Activated B cell treated with CpG ODN at 0.5 μM for 24 hours (primary cell): ENCODE measurements at regions not wholly inside any gene's neighbourhood (a gene's known extent, or its start where the extent isn't known, plus 50 kb on each side); places are given as distances from the start of the nearest gene placed in this dataset.
"Not testable (repeated sequence)": the region's sequence is repeated elsewhere in the genome, so short reads cannot be mapped to it uniquely, and the experiment has no call there.

ENCODE experiments used
- ATAC-seq: fragments of 200-7000 bp; cut with Tn5 transposase; one replicate; pipeline ENCODE4 v1.10.0; 2021; ENCODE audit warnings: low read depth, mild to moderate bottlenecking, moderate library complexity
- CTCF ChIA-PET: fragments of 350-600 bp; sonication (Branson Sonifier 250); formaldehyde crosslinking; loops from one replicate; lab custom pipeline; 2021; ENCODE audit warnings: antibody characterized with exemption; lab: Charles Lee
- POLR2A ChIA-PET: fragments of 350-600 bp; sonication (Branson Sonifier 250); formaldehyde crosslinking; loops from one replicate; lab custom pipeline; 2021; ENCODE audit warnings: antibody characterized with exemption; lab: Charles Lee
- DNase-seq: peaks from one replicate; pipeline ENCODE4 v3.0.0; 2022
- H3K27ac Mint-ChIP-seq: one replicate; pipeline ENCODE4 v1.8.0; 2020; ENCODE audit warnings: mixed read lengths
- H3K27me3 Mint-ChIP-seq: one replicate; pipeline ENCODE4 v1.8.0; 2021; ENCODE audit warnings: mixed read lengths
- H3K36me3 Mint-ChIP-seq: one replicate; pipeline ENCODE4 v1.8.0; 2021; ENCODE audit warnings: low read depth, mixed read lengths
- H3K4me1 Mint-ChIP-seq: one replicate; pipeline ENCODE4 v1.8.0; 2021; ENCODE audit warnings: mixed read lengths
- H3K4me3 Mint-ChIP-seq: one replicate; pipeline ENCODE4 v1.8.0; 2020; ENCODE audit warnings: mild to moderate bottlenecking, mixed read lengths
- H3K9me3 Mint-ChIP-seq: one replicate; pipeline ENCODE4 v1.8.0; 2020; ENCODE audit warnings: mixed read lengths
- intact Hi-C: fragments of 100-400 bp; cut with micrococcal nuclease; formaldehyde crosslinking; loops from one replicate; pipeline ENCODE4 v1.15.1; 2024
- TF ChIP-seq, protein P1 (sequence below): fragments of 200-600 bp; IDR thresholded peaks from one replicate; pipeline ENCODE4 v1.8.0; 2022; ENCODE audit warnings: antibody characterized with exemption, mild to moderate bottlenecking

GRCh38 chr10:10725196-10725595, 292.5 kb upstream of the CELF2 start:
- Mint-ChIP-seq H3K27ac (no peak overlapping the region), H3K4me1 (no peaks in the 10 kb centered on the region), H3K9me3 (no peaks in the 10 kb centered on the region), H3K27me3 (no peaks in the 10 kb centered on the region), H3K36me3 (no peaks in the 10 kb centered on the region), H3K4me3 (no peak overlapping the region)
- ATAC-seq, result no peak
- ChIA-PET POLR2A (no interaction called here), CTCF (no interaction called here)
- intact Hi-C loops, result no loop called here
- TF ChIP-seq, protein P1, sequence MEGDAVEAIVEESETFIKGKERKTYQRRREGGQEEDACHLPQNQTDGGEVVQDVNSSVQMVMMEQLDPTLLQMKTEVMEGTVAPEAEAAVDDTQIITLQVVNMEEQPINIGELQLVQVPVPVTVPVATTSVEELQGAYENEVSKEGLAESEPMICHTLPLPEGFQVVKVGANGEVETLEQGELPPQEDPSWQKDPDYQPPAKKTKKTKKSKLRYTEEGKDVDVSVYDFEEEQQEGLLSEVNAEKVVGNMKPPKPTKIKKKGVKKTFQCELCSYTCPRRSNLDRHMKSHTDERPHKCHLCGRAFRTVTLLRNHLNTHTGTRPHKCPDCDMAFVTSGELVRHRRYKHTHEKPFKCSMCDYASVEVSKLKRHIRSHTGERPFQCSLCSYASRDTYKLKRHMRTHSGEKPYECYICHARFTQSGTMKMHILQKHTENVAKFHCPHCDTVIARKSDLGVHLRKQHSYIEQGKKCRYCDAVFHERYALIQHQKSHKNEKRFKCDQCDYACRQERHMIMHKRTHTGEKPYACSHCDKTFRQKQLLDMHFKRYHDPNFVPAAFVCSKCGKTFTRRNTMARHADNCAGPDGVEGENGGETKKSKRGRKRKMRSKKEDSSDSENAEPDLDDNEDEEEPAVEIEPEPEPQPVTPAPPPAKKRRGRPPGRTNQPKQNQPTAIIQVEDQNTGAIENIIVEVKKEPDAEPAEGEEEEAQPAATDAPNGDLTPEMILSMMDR, result no peak
- DNase-seq, result no peak

GRCh38 chr10:10726101-10726500, 291.6 kb upstream of the CELF2 start:
- DNase-seq (no peak), ATAC-seq (no peak)
- H3K9me3 Mint-ChIP-seq, result no peaks in the 10 kb centered on the region
- no peaks in the 10 kb centered on the region for H3K36me3 Mint-ChIP-seq
- H3K27me3 Mint-ChIP-seq, result no peaks in the 10 kb centered on the region
- intact Hi-C loops, result no loop called here
- ChIA-PET POLR2A (no interaction called here), CTCF (no interaction called here)
- TF ChIP-seq, protein P1, result no peak
- H3K4me1 Mint-ChIP-seq, result no peaks in the 10 kb centered on the region
- no peak overlapping the region for H3K4me3 Mint-ChIP-seq
- H3K27ac Mint-ChIP-seq, result no peak overlapping the region

- CTCF ChIA-PET, ATAC-seq, H3K9me3 Mint-ChIP-seq, H3K36me3 Mint-ChIP-seq, H3K27ac Mint-ChIP-seq, POLR2A ChIA-PET, H3K27me3 Mint-ChIP-seq, H3K4me1 Mint-ChIP-seq, intact Hi-C loops, DNase-seq, H3K4me3 Mint-ChIP-seq: not testable (repeated sequence)
These were observed 290.3 kb upstream of the CELF2 start for GRCh38 chr10:10727411-10727810.

DNA sequence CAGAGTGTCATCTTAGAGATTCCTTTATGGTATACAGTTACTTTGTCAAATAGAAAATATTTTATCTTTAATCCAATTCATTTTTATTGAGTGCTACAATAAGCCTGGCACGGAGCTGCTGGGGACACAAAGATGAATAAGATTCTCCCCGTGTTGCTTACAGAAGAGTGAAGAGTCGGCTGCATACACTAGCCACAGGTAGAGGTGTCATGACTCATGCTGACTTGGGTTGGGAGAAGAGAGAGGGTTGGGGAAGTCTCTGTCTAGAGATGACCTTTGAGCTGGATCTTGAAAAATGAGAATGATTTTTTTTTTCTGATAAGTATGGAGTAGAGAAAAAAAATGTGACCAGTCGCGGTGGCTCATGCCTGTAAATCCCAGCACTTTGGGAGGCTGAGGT, 289.9 kb upstream of the CELF2 start:
- intact Hi-C loops, result no loop called here
- ATAC-seq, result no peak
- H3K27me3 Mint-ChIP-seq, result no peaks in the 10 kb centered on the region

DNA sequence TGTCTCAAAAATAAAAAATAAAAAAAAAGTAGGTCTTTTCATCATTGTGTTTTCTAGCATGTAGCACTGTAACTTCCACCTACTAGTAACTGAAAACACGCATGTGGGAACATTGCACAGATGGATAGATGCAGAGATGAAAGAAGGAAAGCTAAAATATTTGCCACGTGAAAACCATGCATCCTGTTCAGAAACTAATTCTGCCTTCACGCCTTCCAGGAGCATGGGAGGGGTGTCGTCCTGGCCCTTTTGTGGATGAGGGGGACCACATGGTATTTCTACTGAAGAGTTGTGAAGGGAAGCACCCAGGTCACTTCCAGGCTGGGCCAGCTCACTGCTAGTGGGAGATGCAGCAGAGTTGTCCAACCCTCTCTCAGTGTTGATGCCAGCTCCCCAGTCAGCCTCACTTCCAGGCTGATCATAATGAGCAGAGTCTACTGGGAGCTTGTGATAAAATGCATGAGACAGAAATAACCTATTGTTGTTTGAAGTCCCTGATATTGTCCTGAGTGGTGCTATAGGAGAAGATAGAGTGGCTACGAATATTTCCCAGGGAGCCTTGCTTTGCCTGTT, 287.1 kb upstream of the CELF2 start:
- Mint-ChIP-seq H3K4me3 (no peak overlapping the region), H3K9me3 (peaks cover 3% of the 10 kb centered on the region), H3K36me3 (no peaks in the 10 kb centered on the region), H3K27ac (no peak overlapping the region), H3K4me1 (no peaks in the 10 kb centered on the region), H3K27me3 (no peaks in the 10 kb centered on the region)
- intact Hi-C loops, result no loop called here
- TF ChIP-seq, protein P1, result no peak
- DNase-seq (no peak), ATAC-seq (no peak)
- ChIA-PET CTCF (no interaction called here), POLR2A (no interaction called here)

More for the DNA sequence above, 289.9 kb upstream of the CELF2 start:
- Mint-ChIP-seq H3K27ac (no peak overlapping the region), H3K4me3 (no peak overlapping the region), H3K36me3 (no peaks in the 10 kb centered on the region), H3K4me1 (no peaks in the 10 kb centered on the region), H3K9me3 (no peaks in the 10 kb centered on the region)
- no peak for DNase-seq
- ChIA-PET CTCF (no interaction called here), POLR2A (no interaction called here)
- TF ChIP-seq, protein P1, result no peak

DNA sequence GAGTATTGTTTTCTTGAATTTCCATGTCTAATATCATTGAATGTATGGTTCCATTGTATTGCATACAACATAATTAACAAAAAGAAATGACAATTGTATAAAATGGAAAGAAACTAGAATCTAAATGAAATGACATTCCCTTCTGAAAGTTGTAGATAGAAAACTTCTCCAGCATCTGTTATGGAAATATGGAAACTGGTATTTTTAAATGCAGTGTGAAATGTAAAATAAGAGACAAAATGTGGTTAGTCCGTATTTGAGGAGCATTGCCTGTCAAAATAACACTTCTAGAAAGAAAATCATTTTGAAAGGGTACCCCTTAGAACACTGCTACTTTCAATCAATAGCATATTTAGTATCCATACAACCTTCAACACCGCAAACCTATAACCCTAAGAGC, 286.3 kb upstream of the CELF2 start:
- CTCF ChIA-PET, result no interaction called here
- intact Hi-C loops, result no loop called here
- no peaks in the 10 kb centered on the region for H3K4me1 Mint-ChIP-seq
- H3K27ac Mint-ChIP-seq, result no peak overlapping the region
- no peak for ATAC-seq
- TF ChIP-seq, protein P1, result no peak
- H3K36me3 Mint-ChIP-seq, result no peaks in the 10 kb centered on the region
- no peak for DNase-seq
- H3K27me3 Mint-ChIP-seq, result no peaks in the 10 kb centered on the region
- peaks cover 3% of the 10 kb centered on the region for H3K9me3 Mint-ChIP-seq
- POLR2A ChIA-PET, result no interaction called here
- no peak overlapping the region for H3K4me3 Mint-ChIP-seq
